HG02623 (cell line): ENCODE measurements at regions not wholly inside any gene's neighbourhood (a gene's known extent, or its start where the extent isn't known, plus 50 kb on each side); places are given as distances from the start of the nearest gene placed in this dataset.
"Not testable (repeated sequence)": the region's sequence is repeated elsewhere in the genome, so short reads cannot be mapped to it uniquely, and the experiment has no call there.

ENCODE experiments used
- ATAC-seq: cut with Tn5 transposase; IDR thresholded peaks from one replicate; pipeline ENCODE4 v1.9.1; 2021; ENCODE audit warnings: moderate library complexity; ENCODE audit not compliant: unreplicated experiment

DNA sequence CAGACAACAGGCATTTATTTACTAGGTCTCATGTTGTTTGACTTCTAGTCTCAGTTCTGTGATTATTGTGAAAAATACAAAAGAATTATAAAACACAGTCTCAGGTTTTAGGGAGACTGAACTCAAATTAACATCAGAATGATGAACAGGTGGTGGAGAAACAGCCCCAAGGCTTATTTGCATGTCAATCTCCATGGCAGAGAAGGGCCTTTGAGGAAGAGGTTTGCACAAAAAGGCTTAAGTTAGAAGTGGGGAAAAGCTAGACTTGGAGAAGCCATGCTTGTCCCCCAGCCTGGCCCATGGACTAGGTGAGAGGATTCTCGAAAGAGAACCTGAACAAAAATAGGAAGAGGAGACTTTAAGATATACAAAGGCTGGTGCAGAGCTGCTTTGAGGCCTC is 183.3 kb downstream of the EDN1 start:
- ATAC-seq = no peak

DNA sequence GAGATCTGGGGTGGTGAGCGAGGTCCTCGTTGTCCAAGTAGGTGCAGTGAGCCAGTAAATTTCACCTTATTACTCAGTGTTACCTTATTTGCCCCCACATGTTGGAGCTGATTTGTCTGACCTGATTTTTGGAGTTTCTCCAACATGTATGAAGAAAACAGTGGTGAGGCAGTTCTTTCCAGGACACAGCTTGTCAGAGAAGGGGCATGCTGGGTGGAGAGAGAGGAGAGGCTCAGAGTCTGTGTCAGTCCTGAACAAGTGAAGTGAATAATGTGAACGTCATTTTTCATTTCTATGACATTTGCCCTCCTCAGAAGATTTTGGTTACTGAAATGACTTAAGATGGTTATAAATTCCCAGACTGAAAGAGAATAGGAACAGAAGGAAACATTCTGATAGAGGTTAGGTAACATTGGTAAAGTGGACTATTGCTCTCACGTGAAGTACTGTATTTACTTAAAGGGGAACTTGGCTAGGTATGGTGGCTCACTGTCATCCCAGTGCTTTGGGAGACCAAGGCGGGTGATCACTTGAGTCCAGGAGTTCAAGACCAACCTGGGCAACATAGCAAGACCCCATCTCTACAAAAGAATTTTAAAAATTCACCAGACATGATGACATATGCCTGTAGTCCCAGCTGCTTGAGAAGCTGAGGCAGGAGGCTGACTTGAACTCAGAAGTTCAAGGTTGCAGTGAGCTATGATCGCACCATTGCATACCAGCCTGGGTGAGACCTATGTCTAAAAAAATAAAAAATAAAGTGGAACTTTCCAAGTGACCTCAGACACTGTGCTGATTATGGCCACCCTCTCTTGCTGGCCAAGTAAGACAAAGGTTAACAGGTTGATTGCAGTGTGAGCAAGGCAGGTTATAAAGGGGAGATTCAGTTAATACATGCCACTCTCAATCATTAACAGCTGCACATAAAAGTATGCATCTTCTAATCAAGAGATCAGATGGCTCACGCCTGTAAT is 184.3 kb downstream of the EDN1 start:
- ATAC-seq = no peak

DNA sequence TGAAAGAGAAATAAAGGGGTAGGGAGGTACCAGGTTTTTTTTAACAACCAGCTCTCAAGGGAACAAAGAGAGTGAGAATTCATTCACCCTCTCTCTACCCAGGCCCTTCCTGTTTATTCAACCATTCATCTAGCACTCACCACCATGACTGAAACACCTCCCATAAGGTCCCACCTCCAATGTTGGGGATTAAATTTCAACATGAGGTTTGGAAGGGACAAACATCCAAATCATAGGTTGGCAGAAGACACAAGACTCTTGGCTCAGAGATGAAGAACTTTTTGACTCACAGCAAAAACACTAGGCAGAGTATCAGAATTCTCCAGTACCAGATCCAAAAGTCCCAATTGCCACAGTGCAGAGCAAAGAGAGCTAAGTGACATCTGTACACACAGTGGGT is 186.3 kb downstream of the EDN1 start:
- ATAC-seq = no peak

DNA sequence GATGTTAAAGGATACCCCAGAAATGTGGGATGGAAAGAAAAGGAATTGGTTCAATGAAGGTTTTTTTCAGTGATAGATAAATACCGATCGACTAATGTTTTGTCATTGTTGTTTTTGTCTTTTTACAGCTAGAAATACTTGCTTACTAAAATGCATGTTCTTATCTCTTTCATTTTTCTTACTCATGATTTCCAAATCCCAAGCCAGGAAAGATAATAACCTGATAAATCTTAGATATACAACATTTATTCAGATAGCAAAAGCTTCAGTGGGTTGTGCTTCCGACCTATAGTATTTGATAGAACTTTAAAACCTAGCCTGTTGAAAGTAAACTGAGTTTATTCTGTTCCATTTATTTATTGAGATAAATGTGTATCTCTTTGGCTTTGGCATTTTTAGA is 187.5 kb downstream of the EDN1 start:
- no peak for ATAC-seq

DNA sequence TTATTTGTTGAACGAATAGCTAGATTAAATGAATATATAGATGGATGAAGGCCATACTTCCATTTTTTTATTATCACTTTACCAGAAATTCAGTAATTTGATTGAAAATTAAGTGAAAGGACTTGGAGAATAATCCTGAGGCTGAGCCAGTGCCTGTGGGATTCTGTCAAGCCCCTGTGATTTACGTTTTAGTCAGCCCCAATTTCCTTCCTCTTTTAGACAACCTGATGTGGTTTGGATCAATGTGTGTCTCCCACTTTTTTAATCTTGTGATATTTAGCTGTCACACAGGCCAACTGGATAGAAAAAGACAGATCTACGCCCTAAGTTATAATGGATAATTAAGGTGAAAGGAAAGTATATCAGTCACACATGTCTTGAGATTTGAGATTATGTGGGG is 188.8 kb downstream of the EDN1 start:
- no peak for ATAC-seq

DNA sequence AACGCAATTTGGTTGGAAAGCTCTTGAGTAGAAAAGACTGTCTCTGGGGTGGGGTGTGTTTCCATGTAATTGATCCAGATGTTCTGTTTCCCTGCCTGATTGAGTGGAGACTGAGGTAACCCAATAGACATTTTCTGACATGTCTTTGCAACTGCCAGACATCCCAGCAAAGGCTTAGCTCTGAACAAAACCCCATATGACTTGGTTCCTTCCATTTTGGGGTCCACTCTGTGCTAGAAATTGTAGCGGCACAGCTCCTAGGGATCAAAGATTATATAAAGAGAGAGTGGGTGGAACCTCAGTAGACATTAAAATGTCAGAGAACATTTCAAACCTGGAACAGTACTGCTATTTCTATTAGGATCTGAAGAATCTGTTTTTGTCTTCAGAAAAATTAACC is 189.3 kb downstream of the EDN1 start:
- no peak for ATAC-seq

DNA sequence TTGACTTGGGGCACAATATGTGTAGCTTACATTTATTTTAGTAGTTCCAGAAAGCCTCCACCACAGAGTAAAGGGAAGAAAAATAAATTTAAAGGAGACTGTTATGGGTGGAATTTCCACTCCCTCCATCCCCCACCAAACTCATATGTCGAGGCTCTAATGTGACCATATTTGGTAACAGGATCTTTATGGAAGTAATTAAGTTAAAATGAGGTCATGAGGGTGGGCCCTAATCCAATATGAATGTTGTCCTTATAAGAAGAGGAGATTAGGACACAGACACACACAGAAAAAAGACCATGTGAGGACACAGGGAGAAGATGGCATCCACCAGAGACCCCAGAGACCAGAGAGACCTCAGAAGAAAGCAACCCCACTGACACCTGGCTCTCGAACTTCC is 189.7 kb downstream of the EDN1 start:
- no peak for ATAC-seq

DNA sequence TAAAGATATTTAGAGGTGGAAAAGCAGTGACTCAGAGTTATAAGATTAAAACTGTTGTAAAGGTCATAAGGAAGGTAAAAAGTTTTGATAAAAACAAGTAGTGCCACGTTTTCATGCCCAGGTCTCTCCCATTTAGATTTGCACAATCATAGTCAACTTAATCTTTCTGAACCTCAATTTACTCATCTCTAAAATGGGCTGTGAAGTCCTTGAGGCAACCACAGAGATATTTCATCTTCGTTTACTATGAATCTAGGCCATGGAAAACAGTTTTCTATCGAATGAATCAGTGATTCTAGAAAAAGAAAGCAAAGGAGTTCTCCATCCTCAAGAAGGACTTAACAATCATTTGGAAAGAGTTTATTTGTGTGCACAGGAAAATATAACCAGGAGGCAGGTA is 190.2 kb downstream of the EDN1 start:
- no peak for ATAC-seq

DNA sequence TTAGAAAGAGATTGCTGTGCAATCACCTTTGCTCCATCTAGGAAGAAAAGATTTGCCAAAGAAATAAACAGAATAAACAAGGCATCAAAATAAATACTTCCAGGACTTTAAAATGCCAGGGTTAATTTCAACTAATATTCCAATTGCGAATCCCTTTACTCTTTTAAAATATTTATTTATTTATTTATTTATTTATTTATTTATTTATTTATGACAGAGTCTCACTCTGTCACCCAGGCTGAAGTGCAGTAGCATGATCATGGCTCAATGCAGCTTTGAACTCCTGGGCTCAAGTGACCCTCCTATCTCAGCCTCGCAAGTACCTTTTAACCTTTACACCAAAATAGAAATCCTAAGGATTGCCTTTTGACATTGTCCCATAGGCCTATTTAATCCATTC is 191.1 kb downstream of the EDN1 start:
- no peak for ATAC-seq

DNA sequence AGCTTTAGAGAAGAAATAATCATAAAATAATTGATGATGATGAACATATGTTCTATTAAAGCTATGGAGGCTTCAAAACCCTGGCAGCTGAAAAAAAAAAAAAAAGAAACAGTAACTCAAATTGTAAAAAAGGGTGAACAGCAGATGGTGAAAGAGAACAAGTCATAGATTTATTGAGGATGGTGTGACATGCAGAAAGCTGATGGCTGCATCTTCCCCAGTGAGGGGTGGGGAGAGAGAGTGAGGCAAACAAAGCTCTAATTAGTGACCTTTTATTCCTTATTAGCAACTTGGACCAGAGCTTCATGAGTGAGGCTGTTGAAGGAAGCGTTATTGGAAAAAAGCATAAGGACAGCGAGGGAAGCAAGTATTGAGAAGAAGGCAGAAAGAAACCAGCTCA is 191.7 kb downstream of the EDN1 start:
- ATAC-seq = no peak

DNA sequence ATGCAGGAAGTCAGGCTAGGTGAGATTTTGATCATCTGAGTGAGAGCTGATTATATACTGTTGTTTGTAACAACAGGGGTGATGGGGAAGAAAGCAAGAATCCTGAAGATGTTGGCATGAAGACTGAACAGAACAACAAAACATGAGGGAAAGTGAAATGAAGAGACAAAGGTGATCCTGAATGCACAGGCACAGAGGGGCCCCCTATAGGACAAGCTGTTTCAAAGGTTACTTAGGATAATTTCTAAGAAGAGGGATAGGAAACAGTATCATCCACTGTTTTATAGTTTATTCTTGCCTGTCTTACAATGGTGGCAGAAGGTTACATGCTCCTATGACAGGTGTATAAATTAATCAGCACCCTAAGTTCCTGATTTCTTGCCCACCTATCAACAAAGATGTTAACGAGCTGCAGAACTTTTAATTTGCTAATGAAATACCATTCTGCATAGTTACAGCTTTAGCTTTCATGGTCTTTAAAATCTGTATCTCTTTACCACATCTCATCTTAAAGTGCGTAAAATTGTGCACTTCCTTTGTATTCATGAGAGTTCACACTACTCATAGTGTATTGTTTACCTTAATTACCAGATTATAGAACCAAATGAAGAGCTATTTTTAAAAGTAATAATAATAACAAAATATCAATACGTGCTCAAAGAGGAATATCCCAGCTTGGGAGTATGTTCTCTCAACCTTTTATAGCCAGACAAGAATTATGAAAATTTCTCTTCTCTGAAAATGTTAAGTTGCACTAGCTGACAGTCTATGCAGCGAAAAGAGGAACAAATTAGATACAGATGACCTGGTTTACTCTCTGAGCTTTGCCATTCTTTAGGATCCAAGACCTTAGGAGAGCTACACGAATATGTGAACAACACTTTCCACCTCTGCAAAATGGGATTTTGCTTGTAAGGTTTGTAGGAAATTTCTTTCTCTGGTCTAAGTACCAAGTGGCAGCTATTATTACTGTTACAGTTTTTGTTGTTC is 192.5 kb downstream of the EDN1 start:
- no peak for ATAC-seq

DNA sequence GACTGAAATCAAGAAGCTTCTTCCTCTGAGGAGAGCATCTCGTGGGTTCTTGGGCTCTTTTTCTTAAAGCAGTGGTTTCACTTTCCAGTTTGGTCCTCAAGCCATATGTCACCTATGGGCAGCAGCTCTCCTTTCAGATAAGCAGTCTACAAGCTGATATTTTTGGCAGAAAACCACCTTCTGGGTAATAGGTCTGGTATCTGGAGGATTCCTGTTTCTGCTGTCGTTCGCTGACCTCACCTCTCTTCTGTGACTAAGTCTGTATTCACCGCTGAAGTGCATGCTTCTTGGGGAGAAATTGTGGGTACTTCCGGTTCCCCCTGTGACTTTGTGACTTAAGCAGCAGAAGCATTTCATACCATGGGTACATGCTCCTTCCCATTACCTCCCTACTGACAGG is 193.6 kb downstream of the EDN1 start:
- peak; percentile 78 for ATAC-seq

DNA sequence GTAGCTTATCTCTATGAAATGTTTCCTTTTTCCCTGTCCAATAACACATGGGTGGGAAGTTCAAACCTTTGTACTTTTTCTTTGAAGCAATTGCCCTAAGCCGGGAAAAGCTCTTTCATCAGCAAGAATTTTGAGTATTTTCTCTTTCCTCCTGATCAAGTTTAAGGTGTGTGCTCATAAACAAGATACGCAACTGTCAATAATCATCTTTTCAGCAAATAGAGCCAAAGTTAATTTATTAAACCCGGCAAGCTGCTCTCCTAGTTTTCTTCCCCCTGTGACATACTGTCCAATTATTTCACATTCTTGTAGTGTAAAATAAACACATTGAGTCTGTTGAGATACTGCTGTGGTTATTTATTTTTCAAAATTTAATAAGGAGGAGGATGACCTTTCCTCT is 194.4 kb downstream of the EDN1 start:
- ATAC-seq = no peak

DNA sequence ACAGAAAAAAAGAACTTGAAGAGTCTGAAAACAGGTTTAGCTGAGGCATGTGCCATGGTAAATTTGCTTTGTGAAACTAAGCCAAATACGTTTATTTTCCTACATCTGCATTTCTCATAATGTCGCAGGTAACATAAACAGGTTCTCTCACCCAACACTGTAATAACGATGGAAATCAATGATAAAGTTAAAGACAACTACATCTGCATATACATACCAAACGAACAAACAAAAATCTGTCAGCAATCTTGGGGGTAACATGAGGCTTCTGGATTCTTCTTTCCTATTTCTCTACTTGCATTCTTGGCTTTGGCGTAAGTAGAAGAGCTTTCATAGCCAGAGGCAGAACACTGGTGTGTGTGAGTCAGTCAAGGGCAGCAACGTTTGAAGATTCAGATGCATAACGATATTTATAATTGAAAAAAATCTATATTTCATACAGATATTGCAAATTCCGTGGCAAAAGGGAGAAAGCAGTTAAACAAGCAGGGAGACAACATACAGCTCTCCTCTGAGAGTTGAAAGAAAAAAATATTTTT is 195.1 kb downstream of the EDN1 start:
- no peak for ATAC-seq

DNA sequence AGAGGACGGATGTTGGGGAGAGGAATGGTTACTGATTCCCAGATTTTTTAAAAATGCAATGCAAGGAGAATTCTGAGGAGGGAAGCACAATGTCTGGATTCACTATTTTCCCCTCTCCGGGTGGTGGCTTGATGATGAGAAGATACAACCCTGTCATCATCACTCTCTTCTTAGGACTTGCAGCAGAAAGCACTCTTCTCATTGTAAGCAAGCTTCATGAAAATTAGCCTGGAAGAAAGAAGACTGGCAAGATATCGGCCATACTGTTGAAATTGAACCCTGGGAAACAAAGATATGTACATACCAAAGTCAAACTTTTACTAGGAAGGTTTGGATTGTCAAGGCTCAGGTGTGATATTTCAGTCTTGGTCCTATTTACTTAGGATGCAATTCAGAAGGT is 195.7 kb downstream of the EDN1 start:
- ATAC-seq = no peak

DNA sequence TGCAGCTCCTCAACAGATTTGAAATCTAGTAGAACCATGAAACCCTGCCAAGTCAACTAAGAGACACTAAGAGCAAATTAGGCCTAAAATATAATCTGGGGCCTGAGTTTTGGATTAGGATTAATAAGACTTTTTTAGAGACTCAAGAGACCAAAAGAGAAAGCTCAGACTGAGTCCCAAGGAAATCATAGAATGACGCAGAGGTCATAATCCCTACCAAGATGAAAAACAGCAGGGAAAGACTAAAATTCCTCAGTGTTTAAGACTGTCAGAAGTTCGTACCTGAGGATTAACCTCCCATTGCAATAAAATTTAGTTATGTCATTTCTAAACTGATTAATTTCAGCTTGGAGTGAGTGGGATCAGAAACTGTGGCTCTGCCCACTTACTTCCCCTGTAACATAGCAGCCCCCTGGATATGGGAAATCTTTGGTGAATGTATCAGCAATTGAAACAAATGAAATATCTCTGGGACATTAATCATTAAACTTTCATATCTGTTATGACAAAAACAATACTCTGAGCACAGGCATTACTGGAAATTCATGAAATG is 200.3 kb downstream of the EDN1 start:
- no peak for ATAC-seq

DNA sequence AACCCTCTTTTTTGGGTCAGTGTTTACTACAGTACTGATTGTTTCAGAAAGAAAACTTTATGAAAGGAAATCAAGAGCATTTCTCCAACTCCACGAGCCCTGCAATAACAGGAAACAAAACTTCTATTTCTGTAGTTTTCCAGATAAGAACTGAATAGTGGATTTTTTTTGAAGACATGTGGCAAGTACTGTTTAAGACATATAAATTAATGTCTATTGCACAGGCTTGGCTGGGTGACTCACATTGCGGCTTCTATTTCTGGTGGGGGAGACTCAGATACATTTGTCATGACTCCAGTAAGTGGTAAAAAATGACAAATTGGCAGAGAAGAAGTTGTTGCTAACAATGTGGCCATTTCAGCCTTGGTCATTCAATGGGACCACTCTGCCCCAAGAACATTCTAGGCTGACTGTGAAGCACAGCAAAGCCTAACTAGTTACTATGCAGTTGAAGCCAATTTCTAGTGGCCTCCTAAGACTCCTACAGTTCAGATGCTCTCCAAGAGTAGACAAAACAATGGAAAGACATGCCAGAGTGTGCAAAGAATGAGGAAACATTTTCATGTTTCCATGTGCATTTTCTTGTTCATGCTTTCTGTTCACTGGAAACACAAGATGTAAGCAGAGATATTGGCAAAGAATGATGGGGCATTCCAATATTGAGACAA is 200.9 kb downstream of the EDN1 start:
- no peak for ATAC-seq

DNA sequence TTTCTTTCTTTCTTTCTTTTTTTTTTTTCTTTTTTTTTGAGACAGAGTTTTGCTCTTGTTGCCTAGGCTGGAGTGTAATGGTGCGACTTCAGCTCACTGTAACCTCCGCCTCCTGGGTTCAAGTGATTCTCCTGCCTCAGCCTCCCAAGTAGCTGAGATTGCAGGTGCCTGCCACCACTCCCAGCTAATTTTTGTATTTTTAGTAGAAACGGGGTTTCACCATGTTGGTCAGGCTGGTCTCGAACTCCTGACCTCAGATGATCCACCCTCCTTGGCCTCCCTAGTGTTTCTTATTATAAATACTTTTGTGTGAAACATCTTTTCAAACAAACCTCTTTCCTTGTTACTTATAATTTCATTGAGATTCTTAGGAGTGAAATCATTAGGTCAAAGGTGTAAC is 202.8 kb downstream of the EDN1 start:
- ATAC-seq = not testable (repeated sequence)

DNA sequence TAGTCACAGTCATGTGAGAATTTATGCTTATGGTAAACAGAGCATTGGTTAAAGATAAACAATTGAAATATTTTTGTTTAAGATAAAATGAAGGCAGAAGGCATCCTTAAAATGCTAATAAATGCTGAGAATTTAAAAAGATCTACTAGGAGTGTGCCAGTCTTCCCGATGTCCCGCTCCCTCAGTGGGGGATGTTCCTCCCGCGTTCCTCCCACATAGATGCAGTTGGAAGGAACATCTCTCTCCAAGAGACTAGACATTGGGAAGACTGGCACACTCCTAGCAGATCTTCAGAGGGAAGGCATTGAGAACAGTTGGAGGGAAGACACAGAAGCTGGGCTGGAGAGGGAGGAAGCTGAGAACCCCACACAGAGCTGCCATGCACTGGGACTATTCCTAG is 203.3 kb downstream of the EDN1 start:
- no peak for ATAC-seq

DNA sequence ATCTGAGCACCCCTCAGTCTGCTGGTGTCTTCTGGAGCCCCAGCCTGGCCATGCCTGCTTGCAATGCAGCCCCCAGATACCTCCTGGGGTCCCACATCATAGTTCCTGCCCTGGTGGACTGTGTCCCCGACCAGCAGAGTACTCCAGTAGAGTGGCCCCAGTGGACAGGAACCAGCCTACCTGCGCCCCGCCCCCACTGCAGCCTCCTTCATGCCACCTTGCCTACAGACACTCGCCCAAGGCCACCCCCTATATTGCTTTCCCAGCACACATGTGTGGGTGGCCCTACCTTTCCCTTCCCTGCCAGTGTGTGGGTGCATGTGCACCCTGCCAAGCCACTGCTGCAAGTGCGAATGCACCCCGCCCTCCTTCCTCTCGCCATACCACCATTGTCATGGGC is 204.0 kb downstream of the EDN1 start:
- ATAC-seq = no peak

DNA sequence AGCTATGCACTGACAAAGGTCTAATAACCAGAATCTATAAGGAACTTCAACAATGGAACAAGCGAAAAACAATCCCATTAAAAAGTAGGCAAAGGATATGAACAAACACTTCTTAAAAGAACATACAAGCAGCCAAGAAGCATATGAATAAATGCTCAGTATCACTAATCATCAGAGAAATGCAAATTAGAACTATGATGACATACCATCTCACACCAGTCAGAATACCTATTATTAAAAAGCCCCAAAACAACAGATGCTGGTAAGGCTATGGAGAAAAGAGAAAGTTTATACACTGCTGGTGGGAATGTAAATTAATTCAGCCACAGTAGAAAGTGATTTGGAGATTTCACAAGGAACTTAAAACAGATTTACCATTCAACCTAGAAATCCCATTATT is 211.8 kb downstream of the EDN1 start:
- no peak for ATAC-seq
